GM18502 (cell line): ENCODE measurements at regions not wholly inside any gene's neighbourhood (a gene's known extent, or its start where the extent isn't known, plus 50 kb on each side); places are given as distances from the start of the nearest gene placed in this dataset.

Source experiments
- ATAC-seq: cut with Tn5 transposase; IDR thresholded peaks from one replicate; pipeline ENCODE4 v1.9.1; 2021; ENCODE audit warnings: mild to moderate bottlenecking; ENCODE audit not compliant: unreplicated experiment, poor library complexity

- no peak for ATAC-seq
Observed at GRCh38 chr11:127640561-127641451, 640.2 kb upstream of the KIRREL3 start.

- ATAC-seq: no peak
Observed at GRCh38 chr11:127639916-127640315, 639.3 kb upstream of the KIRREL3 start.

DNA sequence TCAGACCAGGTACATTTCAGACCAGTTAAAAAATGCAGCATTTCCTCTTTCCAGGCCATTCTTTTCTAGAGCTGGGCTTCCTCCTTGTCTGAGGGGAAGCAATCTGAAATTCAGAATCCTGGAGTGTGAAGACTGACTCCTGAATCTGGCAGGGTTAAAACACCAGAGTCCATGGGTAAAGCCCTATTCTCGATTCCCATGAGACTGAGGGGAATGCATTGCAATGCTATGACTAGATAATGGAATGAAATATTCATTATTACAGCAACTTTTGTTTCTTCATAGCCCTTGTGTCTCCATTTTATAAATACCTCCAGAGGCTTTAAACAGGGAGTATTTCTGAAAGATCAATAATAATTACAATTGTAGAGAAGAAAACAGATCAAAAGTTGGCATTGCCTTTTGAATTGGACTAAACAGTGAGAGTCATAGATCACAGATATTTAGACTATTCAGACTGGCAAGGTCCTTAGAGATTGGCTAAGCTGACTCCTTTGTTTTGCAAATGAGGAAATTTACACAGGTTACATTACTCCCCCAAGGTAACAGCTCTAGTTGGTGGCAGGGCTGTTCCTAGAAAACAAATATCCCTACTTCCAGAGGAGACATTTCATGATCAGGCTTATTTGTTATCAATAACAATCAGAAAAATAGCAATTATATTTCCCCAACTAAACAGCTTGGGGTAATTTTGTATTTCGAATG, 632.6 kb upstream of the KIRREL3 start:
- ATAC-seq: no peak

- no peak for ATAC-seq
Observed at GRCh38 chr11:127632546-127632945, 632.0 kb upstream of the KIRREL3 start.

DNA sequence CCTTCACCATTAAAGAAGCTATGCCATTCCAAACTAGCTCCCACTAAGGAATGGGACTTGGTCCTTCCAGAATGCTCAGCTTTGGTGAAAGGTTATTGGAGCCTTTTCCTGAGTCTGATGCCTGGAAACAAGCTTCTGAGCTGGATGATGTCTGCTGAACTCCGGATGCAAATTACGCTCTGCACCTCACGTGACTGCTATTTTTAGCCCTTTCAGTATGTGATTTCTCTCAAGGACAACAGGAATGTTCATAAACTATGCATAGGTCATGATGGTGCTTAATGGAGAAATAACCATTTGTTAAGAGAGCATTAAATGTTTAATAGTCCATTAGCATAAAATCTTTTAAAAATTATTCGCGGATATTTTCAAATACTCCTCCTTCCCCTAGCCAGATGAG, 631.4 kb upstream of the KIRREL3 start:
- ATAC-seq: no peak

- ATAC-seq: no peak
Observed at GRCh38 chr11:127629200-127629599, 628.6 kb upstream of the KIRREL3 start.

- no peak for ATAC-seq
Observed at GRCh38 chr11:127628458-127628785, 627.9 kb upstream of the KIRREL3 start.

- ATAC-seq: no peak
Observed at GRCh38 chr11:127627629-127628457, 627.3 kb upstream of the KIRREL3 start.

GRCh38 chr11:127627204-127627603, 626.6 kb upstream of the KIRREL3 start:
- no peak for ATAC-seq

GRCh38 chr11:127625402-127625801, 624.8 kb upstream of the KIRREL3 start:
- ATAC-seq: no peak

GRCh38 chr11:127624306-127624856, 623.8 kb upstream of the KIRREL3 start:
- ATAC-seq: no peak

GRCh38 chr11:127622686-127623085, 622.1 kb upstream of the KIRREL3 start:
- ATAC-seq: no peak

DNA sequence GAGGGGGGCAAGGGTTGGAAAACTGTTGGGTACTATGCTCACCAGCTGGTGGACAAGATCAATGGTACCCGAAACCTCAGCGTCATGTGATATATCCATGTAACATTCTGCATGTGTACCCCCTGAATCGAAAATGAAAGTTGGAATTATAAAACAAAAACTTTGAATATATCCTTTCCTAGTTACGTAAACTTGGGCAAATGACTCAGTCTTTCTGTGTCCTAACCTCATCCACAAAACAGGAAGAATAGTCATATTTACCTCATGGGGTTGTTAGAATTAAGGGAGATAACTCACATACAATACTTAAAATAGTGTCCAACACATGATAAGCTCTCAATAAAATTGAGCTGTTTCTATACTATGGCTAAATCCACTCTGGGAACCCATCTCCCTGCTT, 620.1 kb upstream of the KIRREL3 start:
- ATAC-seq: no peak

GRCh38 chr11:127619946-127620345, 619.4 kb upstream of the KIRREL3 start:
- ATAC-seq: no peak

GRCh38 chr11:127618721-127619120, 618.2 kb upstream of the KIRREL3 start:
- ATAC-seq: no peak

DNA sequence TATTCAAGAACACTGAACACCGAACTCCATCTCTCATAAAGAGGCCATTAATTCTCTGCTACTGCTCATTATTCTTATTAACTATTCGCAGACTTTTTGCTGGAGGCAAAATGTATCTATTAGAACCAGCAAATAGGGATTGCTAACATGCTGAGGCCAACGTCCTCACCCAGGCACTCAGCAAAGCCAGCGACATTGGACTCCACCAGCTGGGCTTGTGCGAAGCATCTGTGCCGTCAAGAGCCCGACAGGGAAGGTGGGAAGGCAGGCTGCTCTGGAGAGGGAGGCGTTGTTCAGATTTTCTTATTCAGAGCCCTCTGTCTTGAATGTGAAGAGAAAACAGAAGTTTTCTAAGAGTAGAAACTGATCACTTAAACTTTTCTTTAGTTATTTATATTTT, 615.6 kb upstream of the KIRREL3 start:
- ATAC-seq: no peak

DNA sequence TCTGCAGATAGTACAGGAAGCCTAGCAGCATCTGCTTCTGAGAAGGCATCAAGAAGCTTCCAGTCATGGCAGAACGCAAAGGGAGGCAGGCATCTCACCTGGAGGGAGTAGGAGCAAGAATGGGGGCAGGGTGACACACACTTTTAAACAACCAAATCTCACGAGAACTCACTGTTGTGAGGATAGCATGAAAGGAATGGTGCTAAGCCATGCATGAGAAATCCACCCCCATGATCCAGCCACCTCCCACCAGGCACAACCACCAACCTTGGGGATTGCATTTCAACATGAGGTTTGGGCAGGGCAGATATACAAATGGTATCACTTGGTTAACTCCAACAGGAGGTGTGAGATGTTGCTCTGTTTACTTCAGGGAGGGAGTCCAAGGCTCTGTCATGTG, 612.0 kb upstream of the KIRREL3 start:
- no peak for ATAC-seq

DNA sequence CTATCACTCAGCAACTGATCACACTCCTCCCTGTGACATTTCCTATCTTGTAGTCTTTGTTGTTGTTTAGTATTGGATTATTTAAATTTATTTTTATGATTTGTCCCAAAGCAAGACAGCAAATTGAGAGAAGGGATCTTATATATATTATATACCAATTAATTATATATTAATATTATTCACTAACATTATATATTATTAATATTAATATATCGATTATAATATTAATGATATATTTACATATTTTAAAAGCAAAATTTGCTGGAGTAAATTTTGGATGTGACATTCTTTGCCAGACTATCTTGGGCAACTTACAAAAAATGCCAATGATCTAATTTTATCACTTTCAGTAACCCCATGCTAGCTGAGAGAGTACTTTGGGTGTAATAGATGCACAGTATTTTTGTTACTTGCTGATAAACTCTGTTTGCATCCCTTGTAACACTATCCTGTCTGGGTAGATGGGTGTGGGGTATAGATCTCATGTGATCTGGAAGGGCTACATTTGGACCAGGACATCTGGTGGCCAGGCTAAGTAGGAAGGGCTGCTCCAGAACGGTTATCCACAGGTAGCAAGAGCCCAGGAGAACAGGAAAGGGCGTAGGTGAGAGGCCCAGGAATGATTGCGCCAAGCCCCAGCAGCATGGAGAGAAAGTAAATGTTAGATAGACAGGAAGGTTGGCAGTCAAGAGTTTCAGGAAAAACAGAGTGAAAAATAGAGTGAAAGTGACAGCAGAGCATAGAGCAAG, 608.6 kb upstream of the KIRREL3 start:
- no peak for ATAC-seq

DNA sequence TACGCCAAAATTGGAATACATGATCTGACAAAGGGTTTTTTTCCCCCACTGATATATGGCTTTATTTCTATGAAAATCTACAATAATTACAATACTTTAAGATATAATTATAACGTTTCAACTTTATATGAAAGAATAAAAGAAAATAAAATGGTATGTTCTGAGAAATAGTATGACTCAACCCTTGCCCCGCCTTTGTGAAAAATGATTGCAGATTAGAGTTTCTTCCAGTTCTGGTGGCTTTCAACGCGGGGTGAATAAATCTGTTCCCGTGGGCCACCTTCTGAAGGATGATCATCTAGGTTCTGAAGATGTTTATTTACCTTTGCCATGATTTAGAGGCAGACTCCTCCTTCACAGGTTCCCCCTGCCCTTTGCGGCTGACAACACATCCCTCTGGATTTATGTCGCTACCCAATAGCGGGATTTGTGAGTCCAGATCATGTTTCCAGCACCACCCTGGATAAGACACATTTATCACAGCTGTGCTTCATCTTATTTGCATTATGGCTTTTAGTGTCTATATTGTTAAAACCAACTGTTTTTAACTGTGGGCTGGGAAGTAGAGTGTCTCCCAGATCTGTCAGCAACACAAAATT, 607.0 kb upstream of the KIRREL3 start:
- no peak for ATAC-seq

DNA sequence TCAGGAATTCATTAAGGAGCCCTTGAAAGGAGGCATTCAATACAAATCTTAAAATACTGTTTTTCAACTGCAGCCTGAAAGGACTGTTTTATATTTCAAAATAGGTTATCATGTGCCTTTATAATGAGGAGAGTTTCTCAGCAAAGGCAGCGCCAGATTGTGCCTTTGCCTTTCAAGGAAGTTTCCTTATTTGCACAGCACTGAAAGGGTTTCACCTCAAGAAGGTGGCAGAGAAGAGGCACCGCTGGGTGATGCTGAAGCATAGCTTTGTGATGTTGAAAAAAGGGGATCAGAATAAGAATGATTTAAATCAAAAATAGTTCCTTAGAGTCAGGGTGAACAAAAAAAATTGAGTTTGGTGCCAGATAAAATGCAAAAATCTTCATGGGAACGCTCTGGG, 601.0 kb upstream of the KIRREL3 start:
- ATAC-seq: no peak
